ENCODE measurements at regions not wholly inside any gene's neighbourhood (a gene's known extent, or its start where the extent isn't known, plus 50 kb on each side); places are given as distances from the start of the nearest gene placed in this dataset.

GRCh38 chr5:158340608-158341007 lies 481.7 kb upstream of the CLINT1 start:
- no peak overlapping the region for H3K9ac ChIP-seq (ENCODE audit: extremely low read depth, low read length, poor library complexity, severe bottlenecking)
- Mint-ChIP-seq H3K4me1 (no peaks in the 10 kb centered on the region), H3K27me3 (ENCODE audit: insufficient read depth) (no peaks in the 10 kb centered on the region), H3K36me3 (ENCODE audit: low read depth) (no peaks in the 10 kb centered on the region), H3K27ac (no peak overlapping the region), H3K9me3 (peaks cover 6% of the 10 kb centered on the region), H3K4me3 (no peak overlapping the region)
- TF ChIP-seq CTCF (conservative IDR thresholded peaks at IDR 0.05), result no peak
- H3K4me1 ChIP-seq (ENCODE audit: control insufficient read depth, insufficient read depth, low read length), result no peaks in the 10 kb centered on the region
- no CpG with 5 or more reads among the region's 1 CpG for WGBS, 2 experiments (ENCODE audit: insufficient coverage in 1 of 2, insufficient read length in 1 of 2)
- no peak for DNase-seq
- no peaks in the 10 kb centered on the region for H3K27me3 ChIP-seq (ENCODE audit: control insufficient read depth, insufficient read depth, low read length, poor library complexity, severe bottlenecking)
- H3K9me3 ChIP-seq (ENCODE audit: control insufficient read depth, low read length), result peaks cover 8% of the 10 kb centered on the region
- H3K4me3 ChIP-seq (ENCODE audit: low read length), result no peak overlapping the region
- H3K36me3 ChIP-seq (ENCODE audit: control insufficient read depth, insufficient read depth, low read length), result no peaks in the 10 kb centered on the region
- H3K27ac ChIP-seq (ENCODE audit: low read depth, low read length), result no peak overlapping the region

- Mint-ChIP-seq H3K4me3 (no peak overlapping the region), H3K27ac (no peak overlapping the region), H3K27me3 (ENCODE audit: insufficient read depth) (no peaks in the 10 kb centered on the region), H3K36me3 (ENCODE audit: low read depth) (no peaks in the 10 kb centered on the region), H3K9me3 (peaks cover 26% of the 10 kb centered on the region), H3K4me1 (peaks cover 12% of the 10 kb centered on the region)
- Histone ChIP-seq H3K9ac (ENCODE audit: extremely low read depth, low read length, poor library complexity, severe bottlenecking) (no peak overlapping the region), H3K9me3 (ENCODE audit: control insufficient read depth, low read length) (peaks cover 15% of the 10 kb centered on the region), H3K27ac (ENCODE audit: low read depth, low read length) (peak overlapping the region; percentile 26), H3K4me1 (ENCODE audit: control insufficient read depth, insufficient read depth, low read length) (no peaks in the 10 kb centered on the region), H3K4me3 (ENCODE audit: low read length) (no peak overlapping the region), H3K27me3 (ENCODE audit: control insufficient read depth, insufficient read depth, low read length, poor library complexity, severe bottlenecking) (no peaks in the 10 kb centered on the region), H3K36me3 (ENCODE audit: control insufficient read depth, insufficient read depth, low read length) (no peaks in the 10 kb centered on the region)
- WGBS, 2 experiments (ENCODE audit: insufficient coverage in 1 of 2, insufficient read length in 1 of 2), result 88% methylated on average over 1 of the region's 1 CpG; no CpG with 5 or more reads in 1 of the 2 experiments
- peak; percentile 69 for DNase-seq
- no peak for TF ChIP-seq CTCF (conservative IDR thresholded peaks at IDR 0.05)
Measured at GRCh38 chr5:158326256-158326655, 467.3 kb upstream of the CLINT1 start.

- H3K36me3 Mint-ChIP-seq (ENCODE audit: low read depth), result no peaks in the 10 kb centered on the region
- no peak overlapping the region for H3K27ac Mint-ChIP-seq
- 97 to 100% methylated on average over 3 of the region's 3 CpGs for WGBS, 2 experiments (ENCODE audit: insufficient coverage in 1 of 2, insufficient read length in 1 of 2)
- Histone ChIP-seq H3K27ac (ENCODE audit: low read depth, low read length) (no peak overlapping the region), H3K27me3 (ENCODE audit: control insufficient read depth, insufficient read depth, low read length, poor library complexity, severe bottlenecking) (no peaks in the 10 kb centered on the region), H3K4me3 (ENCODE audit: low read length) (no peak overlapping the region), H3K9ac (ENCODE audit: extremely low read depth, low read length, poor library complexity, severe bottlenecking) (no peak overlapping the region), H3K4me1 (ENCODE audit: control insufficient read depth, insufficient read depth, low read length) (no peaks in the 10 kb centered on the region), H3K36me3 (ENCODE audit: control insufficient read depth, insufficient read depth, low read length) (no peaks in the 10 kb centered on the region), H3K9me3 (ENCODE audit: control insufficient read depth, low read length) (peaks cover 4% of the 10 kb centered on the region)
- H3K4me3 Mint-ChIP-seq, result no peak overlapping the region
- H3K27me3 Mint-ChIP-seq (ENCODE audit: insufficient read depth), result no peaks in the 10 kb centered on the region
- H3K4me1 Mint-ChIP-seq, result peaks cover 17% of the 10 kb centered on the region
- H3K9me3 Mint-ChIP-seq, result peaks cover 8% of the 10 kb centered on the region
- no peak for TF ChIP-seq CTCF (conservative IDR thresholded peaks at IDR 0.05)
- DNase-seq, result peak; percentile 57
Measured at GRCh38 chr5:158324236-158324635, 465.3 kb upstream of the CLINT1 start.

Measured in endodermal cell (in vitro differentiated cells).